ENCODE measurements at regions not wholly inside any gene's neighbourhood (a gene's known extent, or its start where the extent isn't known, plus 50 kb on each side); places are given as distances from the start of the nearest gene placed in this dataset.
"Not testable (repeated sequence)": the region's sequence is repeated elsewhere in the genome, so short reads cannot be mapped to it uniquely, and the experiment has no call there.

- Histone ChIP-seq H3K9me3 (peaks cover 0 to 20% (median 0%) of the 10 kb centered on the region in 3 donors), H3K4me3 (no peak overlapping the region), H3K4me1 (no peaks in the 10 kb centered on the region), H3K36me3 (no peaks in the 10 kb centered on the region), H3K27me3 (no peaks in the 10 kb centered on the region), H3K27ac (no peak overlapping the region)
- 50 to 57% methylated on average over 1 of the region's 1 CpG for WGBS, 2 donors (ENCODE audit: low coverage in 1 of 2)
- TF ChIP-seq POLR2AphosphoS5 (IDR thresholded peaks at IDR 0.05), result no peak
- ATAC-seq, result no peak
Measured at GRCh38 chr6:120774275-120774674, 560.0 kb downstream of the TBC1D32 start.

GRCh38 chr6:120771019-120771418 lies 563.3 kb downstream of the TBC1D32 start:
- WGBS, 2 donors (ENCODE audit: low coverage in 1 of 2), result 86 to 94% methylated on average over 2 to 4 of the region's 4 CpGs

GRCh38 chr6:120764312-120764711 lies 570.0 kb downstream of the TBC1D32 start:
- H3K36me3 ChIP-seq, result no peaks in the 10 kb centered on the region
- H3K27me3 ChIP-seq, result no peaks in the 10 kb centered on the region
- H3K27ac ChIP-seq, result no peak overlapping the region
- ATAC-seq, result no peak
- no peaks in the 10 kb centered on the region for H3K9me3 ChIP-seq
- TF ChIP-seq POLR2A (IDR thresholded peaks at IDR 0.05) (no peak), CTCF (IDR thresholded peaks at IDR 0.05) (no peak), EP300 (IDR thresholded peaks at IDR 0.05) (no peak), POLR2AphosphoS5 (IDR thresholded peaks at IDR 0.05) (no peak)
- no peaks in the 10 kb centered on the region for H3K4me1 ChIP-seq
- H3K4me3 ChIP-seq, result no peak overlapping the region

More at GRCh38 chr6:120771019-120771418, 563.3 kb downstream of the TBC1D32 start:
- Histone ChIP-seq H3K4me1 (no peaks in the 10 kb centered on the region), H3K9me3 (no peaks in the 10 kb centered on the region), H3K36me3 (no peaks in the 10 kb centered on the region), H3K27me3 (no peaks in the 10 kb centered on the region), H3K27ac (no peak overlapping the region), H3K4me3 (no peak overlapping the region)
- no peak for TF ChIP-seq CTCF (IDR thresholded peaks at IDR 0.05)
- no peak for TF ChIP-seq POLR2AphosphoS5 (IDR thresholded peaks at IDR 0.05)
- TF ChIP-seq POLR2A (IDR thresholded peaks at IDR 0.05), result no peak
- ATAC-seq, result no peak

- no peak for TF ChIP-seq POLR2A (IDR thresholded peaks at IDR 0.05)
- TF ChIP-seq CTCF (IDR thresholded peaks at IDR 0.05), result no peak
- no peak for TF ChIP-seq EP300 (IDR thresholded peaks at IDR 0.05)
- TF ChIP-seq POLR2AphosphoS5 (IDR thresholded peaks at IDR 0.05), result no peak
- Histone ChIP-seq H3K9me3 (no peaks in the 10 kb centered on the region), H3K4me1 (no peaks in the 10 kb centered on the region), H3K27ac (no peak overlapping the region), H3K36me3 (no peaks in the 10 kb centered on the region), H3K27me3 (no peaks in the 10 kb centered on the region), H3K4me3 (no peak overlapping the region)
- 62 to 83% methylated on average over 1 of the region's 1 CpG for WGBS, 2 donors (ENCODE audit: low coverage in 1 of 2)
- ATAC-seq, result no peak
Measured at GRCh38 chr6:120759570-120759969, 574.7 kb downstream of the TBC1D32 start.

- not testable (repeated sequence) for H3K27me3 ChIP-seq, H3K4me3 ChIP-seq, H3K4me1 ChIP-seq, H3K9me3 ChIP-seq, ATAC-seq, H3K27ac ChIP-seq, H3K36me3 ChIP-seq
- no CpG with 5 or more reads among the region's 12 CpGs for WGBS, 2 donors (ENCODE audit: low coverage in 1 of 2)
Measured at GRCh38 chr6:120748574-120748973, 585.7 kb downstream of the TBC1D32 start.

GRCh38 chr6:120736740-120737139 lies 597.5 kb downstream of the TBC1D32 start:
- H3K27me3 ChIP-seq, result no peaks in the 10 kb centered on the region
- no peak for TF ChIP-seq POLR2AphosphoS5 (IDR thresholded peaks at IDR 0.05)
- H3K36me3 ChIP-seq, result no peaks in the 10 kb centered on the region
- no peak overlapping the region for H3K27ac ChIP-seq
- WGBS, 2 donors (ENCODE audit: low coverage in 1 of 2), result 61 to 100% methylated on average over 2 of the region's 2 CpGs
- H3K9me3 ChIP-seq, result peaks cover 0 to 1% (median 0%) of the 10 kb centered on the region in 3 donors
- no peak for ATAC-seq
- H3K4me1 ChIP-seq, result no peaks in the 10 kb centered on the region
- H3K4me3 ChIP-seq, result no peak overlapping the region

- Histone ChIP-seq H3K27me3 (no peaks in the 10 kb centered on the region), H3K36me3 (no peaks in the 10 kb centered on the region), H3K4me1 (no peaks in the 10 kb centered on the region), H3K4me3 (no peak overlapping the region), H3K9me3 (peaks cover 0 to 6% (median 0%) of the 10 kb centered on the region in 3 donors), H3K27ac (no peak overlapping the region)
- TF ChIP-seq CTCF (IDR thresholded peaks at IDR 0.05), result no peak
- TF ChIP-seq POLR2A (IDR thresholded peaks at IDR 0.05), result no peak
- no peak for TF ChIP-seq POLR2AphosphoS5 (IDR thresholded peaks at IDR 0.05)
- no peak for TF ChIP-seq EP300 (IDR thresholded peaks at IDR 0.05)
- WGBS, 2 donors (ENCODE audit: low coverage in 1 of 2), result 60 to 90% methylated on average over 2 of the region's 2 CpGs
- no peak for ATAC-seq
Measured at GRCh38 chr6:120735641-120736040, 598.6 kb downstream of the TBC1D32 start.

Data from gastroesophageal sphincter (tissue), 4 donors.